IMR-90 (cell line): ENCODE measurements at regions not wholly inside any gene's neighbourhood (a gene's known extent, or its start where the extent isn't known, plus 50 kb on each side); places are given as distances from the start of the nearest gene placed in this dataset.

ENCODE experiments used
- ATAC-seq: fragments of 200-7000 bp; cut with Tn5 transposase; 2 replicates; pipeline ENCODE4 v1.9.1; 2020; ENCODE audit warnings: low read depth, mild to moderate bottlenecking, moderate library complexity
- BruUV-seq: library from RNA; stranded (reverse); fragments of 400-500 nt; replicated peaks from 2 replicates; lab custom pipeline; 2021; lab: Mats Ljungman, UMichigan
- CTCF ChIA-PET: fragments of 300-600 bp; formaldehyde crosslinking; extraction: SDS; loops from one replicate; lab custom pipeline; 2021; ENCODE audit warnings: antibody characterized with exemption; lab: Yijun Ruan, JAX
- POLR2A ChIA-PET: fragments of 300-600 bp; sonication (Branson Sonifier 250); formaldehyde crosslinking; loops from one replicate; lab custom pipeline; 2022; ENCODE audit warnings: antibody characterized with exemption; ENCODE audit not compliant: unreplicated experiment; lab: Charles Lee
- DNase-seq: peaks from one replicate; pipeline ENCODE4 v3.0.0; 2013
- H2AFZ ChIP-seq: replicated peaks from 2 replicates; pipeline ENCODE3; 2013; ENCODE audit warnings: low read length, mild to moderate bottlenecking; ENCODE audit not compliant: poor library complexity
- H2AK5ac ChIP-seq: 2 replicates; pipeline ENCODE4 v1.6.1; 2013; ENCODE audit warnings: low read depth, low read length, inconsistent platforms
- H2AK9ac ChIP-seq: replicated peaks from 2 replicates; pipeline ENCODE3; 2013; ENCODE audit warnings: mild to moderate bottlenecking, low read depth, low read length, moderate library complexity; ENCODE audit not compliant: poor library complexity
- H2BK120ac ChIP-seq: 2 replicates; pipeline ENCODE4 v1.6.1; 2013; ENCODE audit warnings: low read depth, low read length, inconsistent platforms
- H2BK15ac ChIP-seq: 3 replicates; pipeline ENCODE4 v1.6.1; 2013; ENCODE audit warnings: low read depth, low read length, inconsistent platforms
- H2BK20ac ChIP-seq: 2 replicates; pipeline ENCODE4 v1.6.1; 2013; ENCODE audit warnings: low read depth, mild to moderate bottlenecking, inconsistent platforms, low read length, moderate library complexity
- H2BK5ac ChIP-seq: 2 replicates; pipeline ENCODE4 v1.6.1; 2013; ENCODE audit warnings: mild to moderate bottlenecking, low read depth, low read length, inconsistent platforms; ENCODE audit not compliant: poor library complexity, severe bottlenecking
- H3K14ac ChIP-seq: replicated peaks from 2 replicates; pipeline ENCODE4 v1.6.1; 2013; ENCODE audit warnings: low read depth, low read length, inconsistent platforms
- H3K18ac ChIP-seq: 2 replicates; pipeline ENCODE4 v1.6.1; 2013; ENCODE audit warnings: low read depth, low read length, control low read depth
- H3K23ac ChIP-seq: 2 replicates; pipeline ENCODE4 v1.6.1; 2013; ENCODE audit warnings: low read depth, low read length, inconsistent platforms
- H3K27ac ChIP-seq: 2 replicates; pipeline ENCODE4 v1.5.1; 2013; ENCODE audit warnings: mild to moderate bottlenecking, control low read depth, low read length; ENCODE audit not compliant: insufficient read depth
- H3K27me3 ChIP-seq: 2 replicates; pipeline ENCODE4 v1.6.1; 2013; ENCODE audit warnings: low read length; ENCODE audit not compliant: control insufficient read depth, insufficient read depth
- H3K36me3 ChIP-seq: 2 replicates; pipeline ENCODE4 v1.6.1; 2013; ENCODE audit warnings: low read length, mixed read lengths; ENCODE audit not compliant: control insufficient read depth, insufficient read depth
- H3K4ac ChIP-seq: 2 replicates; pipeline ENCODE4 v1.6.1; 2013; ENCODE audit warnings: low read depth, low read length, inconsistent platforms
- H3K4me1 ChIP-seq: 2 replicates; pipeline ENCODE4 v1.6.1; 2013; ENCODE audit warnings: low read length, mixed read lengths; ENCODE audit not compliant: control insufficient read depth, insufficient read depth
- H3K4me2 ChIP-seq: 2 replicates; pipeline ENCODE4 v1.6.1; 2013; ENCODE audit warnings: low read depth, mild to moderate bottlenecking, control low read depth, low read length, moderate library complexity
- H3K4me3 ChIP-seq: 2 replicates; pipeline ENCODE4 v1.5.1; 2013; ENCODE audit warnings: low read depth, mild to moderate bottlenecking, control low read depth, low read length, moderate library complexity; ENCODE audit not compliant: insufficient read depth
- H3K56ac ChIP-seq: 2 replicates; pipeline ENCODE4 v1.6.1; 2013; ENCODE audit warnings: low read length, inconsistent platforms; ENCODE audit not compliant: insufficient read depth; ENCODE audit errors: extremely low read depth
- H3K79me1 ChIP-seq, 2 experiments: 2 replicates each; pipeline ENCODE4 v1.6.1; 2013; ENCODE audit warnings: low read length in 2 of 2, inconsistent platforms in 1 of 2, low read depth in 1 of 2
- H3K9ac ChIP-seq: 2 replicates; pipeline ENCODE4 v1.6.1; 2013; ENCODE audit warnings: low read depth, low read length, control low read depth
- H3K9me1 ChIP-seq: 2 replicates; pipeline ENCODE4 v1.6.1; 2013; ENCODE audit warnings: low read length, inconsistent platforms; ENCODE audit not compliant: insufficient read depth
- H3K9me3 ChIP-seq: 2 replicates; pipeline ENCODE4 v1.6.1; 2013; ENCODE audit warnings: low read length; ENCODE audit not compliant: control insufficient read depth, insufficient read depth
- H4K20me1 ChIP-seq: 2 replicates; pipeline ENCODE4 v1.6.1; 2013; ENCODE audit warnings: low read length, inconsistent platforms; ENCODE audit not compliant: insufficient read depth
- H4K5ac ChIP-seq: 2 replicates; pipeline ENCODE4 v1.6.1; 2013; ENCODE audit warnings: mild to moderate bottlenecking, low read depth, low read length, control low read depth
- H4K8ac ChIP-seq, 2 experiments: 2 replicates each; pipeline ENCODE4 v1.6.1; 2013; ENCODE audit warnings: low read depth in 2 of 2, low read length in 2 of 2, control low read depth in 1 of 2, inconsistent platforms in 1 of 2
- H4K91ac ChIP-seq: 2 replicates; pipeline ENCODE4 v1.6.1; 2013; ENCODE audit warnings: low read depth, low read length, inconsistent platforms; ENCODE audit not compliant: insufficient read depth
- BHLHE40 ChIP-seq: fragments of 150-350 bp; IDR thresholded peaks from 2 replicates; pipeline ENCODE4 v1.6.1; 2016; ENCODE audit warnings: mild to moderate bottlenecking, low read depth, low read length
- CEBPB ChIP-seq: IDR thresholded peaks from 2 replicates; pipeline ENCODE4 v1.6.1; 2012; ENCODE audit warnings: low read depth, low read length, improper control_type of control experiment
- CHD1 ChIP-seq: IDR thresholded peaks from 2 replicates; pipeline ENCODE4 v1.6.1; 2012; ENCODE audit warnings: low read depth, low read length, improper control_type of control experiment
- FOS ChIP-seq: fragments of 150-350 bp; IDR thresholded peaks from 2 replicates; pipeline ENCODE4 v1.6.1; 2016; ENCODE audit warnings: low read depth, low read length
- MAFK ChIP-seq: IDR thresholded peaks from 2 replicates; pipeline ENCODE4 v1.6.1; 2012; ENCODE audit warnings: low read depth, low read length, improper control_type of control experiment
- MAZ ChIP-seq: IDR thresholded peaks from 2 replicates; pipeline ENCODE4 v1.6.1; 2012; ENCODE audit warnings: low read depth, mild to moderate bottlenecking, low read length, improper control_type of control experiment, moderate library complexity, borderline replicate concordance
- MXI1 ChIP-seq: IDR thresholded peaks from 2 replicates; pipeline ENCODE4 v1.6.1; 2012; ENCODE audit warnings: low read depth, mild to moderate bottlenecking, low read length, moderate library complexity, borderline replicate concordance
- NFE2L2 ChIP-seq: fragments of 150-350 bp; IDR thresholded peaks from 2 replicates; pipeline ENCODE4 v1.6.1; 2016; ENCODE audit warnings: low read depth, mild to moderate bottlenecking, low read length
- POLR2A ChIP-seq: IDR thresholded peaks from 2 replicates; pipeline ENCODE4 v1.6.1; 2012; ENCODE audit warnings: mild to moderate bottlenecking, low read depth, low read length
- RAD21 ChIP-seq: IDR thresholded peaks from 2 replicates; pipeline ENCODE4 v1.6.1; 2012; ENCODE audit warnings: low read length, improper control_type of control experiment
- RCOR1 ChIP-seq: IDR thresholded peaks from 2 replicates; pipeline ENCODE4 v1.6.1; 2012; ENCODE audit warnings: mild to moderate bottlenecking, low read length, improper control_type of control experiment; ENCODE audit not compliant: insufficient replicate concordance
- RFX5 ChIP-seq: IDR thresholded peaks from 2 replicates; pipeline ENCODE4 v1.8.0; 2012; ENCODE audit warnings: low read depth, mild to moderate bottlenecking, low read length, moderate library complexity
- SMC3 ChIP-seq: fragments of 150-350 bp; IDR thresholded peaks from 2 replicates; pipeline ENCODE4 v1.6.1; 2016; ENCODE audit warnings: low read depth, mild to moderate bottlenecking, antibody characterized with exemption, low read length, moderate library complexity
- WGBS, 2 experiments: methylation state at CpG; one replicate each; pipeline versions ENCODE4 v1.1.5 to v1.1.7; 2013; ENCODE audit warnings: missing lambda C conversion rate in 2 of 2; ENCODE audit not compliant: insufficient read length in 1 of 2; ENCODE audit errors: extremely low coverage in 2 of 2; 5-methylcytosine and 5-hydroxymethylcytosine counted together
- dilution Hi-C: fragments of 300-500 bp; cut with HindIII; formaldehyde crosslinking; loops from one replicate; pipeline ENCODE4 v1.14.3; 2018; ENCODE audit warnings: low sequenced_read_pairs; ENCODE audit not compliant: unreplicated experiment
- in situ Hi-C: fragments of 300-500 bp; cut with MboI; formaldehyde crosslinking; loops from 3 replicates; pipeline ENCODE4 v1.14.3; 2019; ENCODE audit warnings: low sequenced_read_pairs, inconsistent platforms, mixed read lengths
- intact Hi-C: fragments of 100-400 bp; cut with micrococcal nuclease; formaldehyde crosslinking; loops from 2 replicates; pipeline ENCODE4 v1.10.0; 2022
- TF ChIP-seq, protein P1 (sequence below): conservative IDR thresholded peaks from 2 replicates; pipeline ENCODE4 v1.5.1; 2012; ENCODE audit warnings: mild to moderate bottlenecking, low read depth, low read length, improper control_type of control experiment
- TF ChIP-seq, protein P2 (sequence below): fragments of 150-350 bp; IDR thresholded peaks from 2 replicates; pipeline ENCODE4 v1.6.1; 2017; ENCODE audit warnings: mild to moderate bottlenecking, antibody characterized with exemption, low read length, low read depth
- TF ChIP-seq, protein P3 (sequence below): fragments of 150-350 bp; IDR thresholded peaks from 2 replicates; pipeline ENCODE4 v1.6.1; 2016; ENCODE audit warnings: low read depth, mild to moderate bottlenecking, low read length, moderate library complexity, borderline replicate concordance

DNA sequence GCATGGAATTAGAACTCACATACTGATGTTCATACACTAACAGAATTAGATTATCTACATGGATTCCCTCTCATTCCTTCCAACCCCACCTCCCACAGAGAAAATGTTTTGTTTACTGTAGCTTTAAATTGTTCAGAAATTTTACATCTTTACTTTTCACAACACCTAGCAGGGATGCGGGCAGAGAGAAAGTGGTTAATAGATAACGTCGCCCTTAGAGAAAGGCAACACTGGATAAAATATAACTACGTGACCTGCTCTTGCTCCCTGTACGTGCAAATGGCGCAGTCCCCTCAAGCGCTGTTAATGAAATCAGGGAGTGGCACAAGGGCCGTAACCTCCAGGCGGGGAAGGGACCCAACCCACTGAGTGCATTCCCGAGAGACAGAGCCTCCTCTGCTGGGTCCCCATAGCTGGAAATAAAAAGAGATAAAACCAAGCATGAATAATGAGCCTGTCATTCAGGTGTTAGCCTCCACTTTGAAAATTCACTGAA is 125.3 kb upstream of the DAPK1 start:
- no peak for DNase-seq
- Histone ChIP-seq H3K27ac (no peak overlapping the region), H4K20me1 (no peaks in the 10 kb centered on the region), H2BK120ac (no peak overlapping the region), H4K5ac (no peak overlapping the region), H3K27me3 (no peaks in the 10 kb centered on the region; the same call in 1 of the 2 replicates), H3K56ac (no peak overlapping the region), H3K4ac (no peak overlapping the region), H2BK15ac (no peak overlapping the region), H3K9me1 (no peaks in the 10 kb centered on the region), H3K9ac (no peak overlapping the region), H3K4me3 (no peak overlapping the region), H3K9me3 (no peaks in the 10 kb centered on the region), H2AK9ac (no peak overlapping the region), H3K4me2 (no peak overlapping the region), H3K23ac (no peak overlapping the region), H4K91ac (no peak overlapping the region), H3K18ac (no peak overlapping the region), H2BK5ac (no peak overlapping the region), H3K36me3 (no peaks in the 10 kb centered on the region), H2BK20ac (no peak overlapping the region), H2AK5ac (no peak overlapping the region), H4K8ac (no peak overlapping the region), H3K79me1 (no peaks in the 10 kb centered on the region), H3K14ac (no peak overlapping the region), H3K4me1 (no peaks in the 10 kb centered on the region; the same call in 1 of the 2 replicates), H2AFZ (no peak overlapping the region)
- in situ Hi-C loops = no loop called here
- intact Hi-C loops = no loop called here
- POLR2A ChIA-PET = no interaction called here
- 71% methylated on average over 8 of the region's 10 CpGs; no CpG with 5 or more reads in 1 of the 2 experiments for WGBS, 2 experiments
- no TSS peak for BruUV-seq
- no peak for ATAC-seq
- CTCF ChIA-PET = interaction anchor here (0.6 kb wide), 1 partner anchor 1548 kb away, joined by 3 read pairs; no protein-coding TSS in a partner anchor
- dilution Hi-C loops = no loop called here
- TF ChIP-seq RAD21 (no peak), MAZ (no peak), CEBPB (no peak), MAFK (no peak), SMC3 (no peak), MXI1 (no peak), FOS (no peak), BHLHE40 (no peak), CHD1 (no peak), POLR2A (no peak), RCOR1 (no peak), RFX5 (no peak), NFE2L2 (no peak)
- TF ChIP-seq, protein P1, sequence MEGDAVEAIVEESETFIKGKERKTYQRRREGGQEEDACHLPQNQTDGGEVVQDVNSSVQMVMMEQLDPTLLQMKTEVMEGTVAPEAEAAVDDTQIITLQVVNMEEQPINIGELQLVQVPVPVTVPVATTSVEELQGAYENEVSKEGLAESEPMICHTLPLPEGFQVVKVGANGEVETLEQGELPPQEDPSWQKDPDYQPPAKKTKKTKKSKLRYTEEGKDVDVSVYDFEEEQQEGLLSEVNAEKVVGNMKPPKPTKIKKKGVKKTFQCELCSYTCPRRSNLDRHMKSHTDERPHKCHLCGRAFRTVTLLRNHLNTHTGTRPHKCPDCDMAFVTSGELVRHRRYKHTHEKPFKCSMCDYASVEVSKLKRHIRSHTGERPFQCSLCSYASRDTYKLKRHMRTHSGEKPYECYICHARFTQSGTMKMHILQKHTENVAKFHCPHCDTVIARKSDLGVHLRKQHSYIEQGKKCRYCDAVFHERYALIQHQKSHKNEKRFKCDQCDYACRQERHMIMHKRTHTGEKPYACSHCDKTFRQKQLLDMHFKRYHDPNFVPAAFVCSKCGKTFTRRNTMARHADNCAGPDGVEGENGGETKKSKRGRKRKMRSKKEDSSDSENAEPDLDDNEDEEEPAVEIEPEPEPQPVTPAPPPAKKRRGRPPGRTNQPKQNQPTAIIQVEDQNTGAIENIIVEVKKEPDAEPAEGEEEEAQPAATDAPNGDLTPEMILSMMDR = no peak
- TF ChIP-seq, protein P2, sequence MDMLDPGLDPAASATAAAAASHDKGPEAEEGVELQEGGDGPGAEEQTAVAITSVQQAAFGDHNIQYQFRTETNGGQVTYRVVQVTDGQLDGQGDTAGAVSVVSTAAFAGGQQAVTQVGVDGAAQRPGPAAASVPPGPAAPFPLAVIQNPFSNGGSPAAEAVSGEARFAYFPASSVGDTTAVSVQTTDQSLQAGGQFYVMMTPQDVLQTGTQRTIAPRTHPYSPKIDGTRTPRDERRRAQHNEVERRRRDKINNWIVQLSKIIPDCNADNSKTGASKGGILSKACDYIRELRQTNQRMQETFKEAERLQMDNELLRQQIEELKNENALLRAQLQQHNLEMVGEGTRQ = no peak
- TF ChIP-seq, protein P3, sequence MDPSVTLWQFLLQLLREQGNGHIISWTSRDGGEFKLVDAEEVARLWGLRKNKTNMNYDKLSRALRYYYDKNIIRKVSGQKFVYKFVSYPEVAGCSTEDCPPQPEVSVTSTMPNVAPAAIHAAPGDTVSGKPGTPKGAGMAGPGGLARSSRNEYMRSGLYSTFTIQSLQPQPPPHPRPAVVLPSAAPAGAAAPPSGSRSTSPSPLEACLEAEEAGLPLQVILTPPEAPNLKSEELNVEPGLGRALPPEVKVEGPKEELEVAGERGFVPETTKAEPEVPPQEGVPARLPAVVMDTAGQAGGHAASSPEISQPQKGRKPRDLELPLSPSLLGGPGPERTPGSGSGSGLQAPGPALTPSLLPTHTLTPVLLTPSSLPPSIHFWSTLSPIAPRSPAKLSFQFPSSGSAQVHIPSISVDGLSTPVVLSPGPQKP = no peak
